K562 (cell line): ENCODE measurements at regions not wholly inside any gene's neighbourhood (a gene's known extent, or its start where the extent isn't known, plus 50 kb on each side); places are given as distances from the start of the nearest gene placed in this dataset.
A peak's percentile ranks its signal among the peaks of the same experiment; 100 is the strongest.

ENCODE experiments used
- AFF1 ChIP-seq, 2 experiments: fragments of 450-650 bp; IDR thresholded peaks; 2 replicates each; pipeline ENCODE4 v1.6.1; 2018; ENCODE audit warnings: mild to moderate bottlenecking in 2 of 2, low read depth in 1 of 2; ENCODE audit not compliant: partially characterized antibody in 2 of 2
- EGR1 ChIP-seq: fragments of 450-650 bp; conservative IDR thresholded peaks from 2 replicates; pipeline ENCODE4 v1.6.1; 2017; ENCODE audit warnings: mild to moderate bottlenecking
- ESRRB ChIP-seq: fragments of 250-450 bp; sonication (Bioruptor Pico); IDR thresholded peaks from 2 replicates; pipeline ENCODE4 v1.5.0; 2020; ENCODE audit warnings: mild to moderate bottlenecking, moderate library complexity, borderline replicate concordance
- FOXA1 ChIP-seq: fragments of 450-650 bp; IDR thresholded peaks from 2 replicates; pipeline ENCODE4 v1.6.1; 2016; ENCODE audit warnings: mild to moderate bottlenecking, borderline replicate concordance
- FOXK2 ChIP-seq, 2 experiments: fragments of 450-650 bp; IDR thresholded peaks in 1 of 2; conservative IDR thresholded peaks in 1 of 2; 2 replicates each; pipeline ENCODE4 v1.6.1; 2016; ENCODE audit warnings: low read depth in 2 of 2, mild to moderate bottlenecking in 1 of 2
- HEY1 ChIP-seq: fragments of 250-450 bp; sonication (Bioruptor Pico); IDR thresholded peaks from 2 replicates; pipeline ENCODE4 v1.5.0; 2020; ENCODE audit warnings: mild to moderate bottlenecking, moderate library complexity, borderline replicate concordance
- HIVEP1 ChIP-seq: fragments of 250-450 bp; sonication (Bioruptor Pico); IDR thresholded peaks from 2 replicates; pipeline ENCODE4 v1.4.0; 2020; ENCODE audit warnings: mild to moderate bottlenecking
- KDM1A ChIP-seq, 2 experiments: fragments of 450-650 bp; IDR thresholded peaks; 2 replicates each; pipeline ENCODE4 v1.6.1; 2016; ENCODE audit warnings: mild to moderate bottlenecking in 2 of 2
- MAX ChIP-seq: sonication (generic); formaldehyde crosslinking; IDR thresholded peaks from 2 replicates; pipeline ENCODE4 v1.9.0; 2022; ENCODE audit warnings: mild to moderate bottlenecking, missing genetic modification reagents
- PATZ1 ChIP-seq: fragments of 250-450 bp; sonication (Bioruptor Pico); IDR thresholded peaks from 2 replicates; pipeline ENCODE4 v1.5.0; 2020; ENCODE audit warnings: mild to moderate bottlenecking, borderline replicate concordance
- POLR2G ChIP-seq: fragments of 200-400 bp; formaldehyde crosslinking; IDR thresholded peaks from 2 replicates; pipeline ENCODE4 v1.6.1; 2017; ENCODE audit warnings: low read depth, mild to moderate bottlenecking, antibody characterized with exemption, low read length, moderate library complexity
- RB1 ChIP-seq: fragments of 450-650 bp; IDR thresholded peaks from 2 replicates; pipeline ENCODE4 v1.6.1; 2017; ENCODE audit warnings: low read depth, mild to moderate bottlenecking
- RBFOX2 ChIP-seq: fragments of 200-400 bp; formaldehyde crosslinking; IDR thresholded peaks from 2 replicates; pipeline ENCODE4 v1.6.1; 2017; ENCODE audit warnings: low read depth, mild to moderate bottlenecking, low read length, moderate library complexity
- USF2 ChIP-seq: sonication (generic); formaldehyde crosslinking; IDR thresholded peaks from 2 replicates; pipeline ENCODE4 v1.5.0; 2020; ENCODE audit warnings: missing genetic modification reagents
- ZNF655 ChIP-seq: fragments of 250-450 bp; sonication (Bioruptor Pico); IDR thresholded peaks from 2 replicates; pipeline ENCODE4 v1.5.0; 2021
- ZNF764 ChIP-seq: fragments of 250-450 bp; sonication (Bioruptor Pico); IDR thresholded peaks from 2 replicates; pipeline ENCODE4 v1.4.0; 2020; ENCODE audit warnings: low read depth, mild to moderate bottlenecking, moderate library complexity
- ZNF830 ChIP-seq: fragments of 250-450 bp; sonication (Bioruptor Pico); IDR thresholded peaks from 2 replicates; pipeline ENCODE4 v1.5.0; 2021; ENCODE audit warnings: mild to moderate bottlenecking

- no peak for TF ChIP-seq AFF1 (IDR thresholded peaks at IDR 0.05; ENCODE audit: low read depth in 1 of 2, partially characterized antibody in 2 of 2)
- 0 out of 2 replicates have a peak, but pooled peaks have one; percentile 7 for TF ChIP-seq POLR2G
- TF ChIP-seq ZNF655 (CRISPR knock-in tag) = no peak
- TF ChIP-seq PATZ1 (CRISPR knock-in tag) = no peak
- peak; percentile 48 for TF ChIP-seq MAX
- TF ChIP-seq FOXA1 = no peak
- 0 out of 2 replicates have a peak, but pooled peaks have one; percentile 8 for TF ChIP-seq RBFOX2
- TF ChIP-seq USF2 = no peak
- TF ChIP-seq RB1 = no peak
- TF ChIP-seq ZNF764 (CRISPR knock-in tag) = no peak
- no peak for TF ChIP-seq ESRRB (CRISPR knock-in tag)
- TF ChIP-seq FOXK2 (conservative IDR thresholded peaks at IDR 0.05 in 1 of 2, IDR thresholded peaks at IDR 0.05 in 1 of 2; ENCODE audit: low read depth in 2 of 2) = no peak
- 0 out of 2 replicates have a peak, but pooled peaks have one; percentile 9 for TF ChIP-seq EGR1
- TF ChIP-seq ZNF830 (CRISPR knock-in tag) = no peak
- 0 out of 4 replicates have a peak, but pooled peaks of 1 of the 2 experiments have one; percentile 12 for TF ChIP-seq KDM1A (IDR thresholded peaks at IDR 0.05)
- TF ChIP-seq HEY1 (CRISPR knock-in tag) = no peak
- no peak for TF ChIP-seq HIVEP1 (CRISPR knock-in tag)
These were observed 239.2 kb upstream of the GSE1 start (continued) for GRCh38 chr16:85373741-85374570.
